Stomach smooth muscle (tissue), 2 donors: ENCODE measurements at regions not wholly inside any gene's neighbourhood (a gene's known extent, or its start where the extent isn't known, plus 50 kb on each side); places are given as distances from the start of the nearest gene placed in this dataset.

Source experiments
- H3K27ac ChIP-seq: one replicate; pipeline ENCODE4 v1.7.0; 2013; ENCODE audit warnings: mild to moderate bottlenecking, low read length, inconsistent platforms
- H3K27me3 ChIP-seq, 2 donors: one replicate each; pipeline ENCODE4 v1.7.0; 2013; ENCODE audit warnings: low read length in 2 of 2; ENCODE audit not compliant: insufficient read depth in 2 of 2, control insufficient read depth in 1 of 2
- H3K36me3 ChIP-seq, 2 donors: one replicate each; pipeline ENCODE4 v1.7.0; 2013; ENCODE audit warnings: low read length in 2 of 2; ENCODE audit not compliant: control insufficient read depth in 2 of 2, insufficient read depth in 2 of 2
- H3K4me1 ChIP-seq: one replicate; pipeline ENCODE4 v1.7.0; 2013; ENCODE audit warnings: low read length; ENCODE audit not compliant: control insufficient read depth, insufficient read depth
- H3K4me3 ChIP-seq, 2 donors: one replicate each; pipeline ENCODE4 v1.7.0; 2013; ENCODE audit warnings: low read length in 2 of 2
- H3K9ac ChIP-seq, 2 donors: one replicate each; pipeline ENCODE4 v1.7.0; 2013; ENCODE audit warnings: low read length in 2 of 2, mild to moderate bottlenecking in 1 of 2
- H3K9me3 ChIP-seq, 2 donors: one replicate each; pipeline ENCODE4 v1.7.0; 2013; ENCODE audit warnings: low read length in 2 of 2; ENCODE audit not compliant: control insufficient read depth in 2 of 2
- donor health status: healthy.
- donor health status: Pancreatic carcinoma.

- no peaks in the 10 kb centered on the region for H3K36me3 ChIP-seq
- H3K27me3 ChIP-seq = no peaks in the 10 kb centered on the region
- no peak overlapping the region for H3K9ac ChIP-seq
- no peaks in the 10 kb centered on the region for H3K4me1 ChIP-seq
- no peak overlapping the region for H3K27ac ChIP-seq
- H3K4me3 ChIP-seq = no peak overlapping the region
- no peaks in the 10 kb centered on the region for H3K9me3 ChIP-seq
Observed at GRCh38 chr1:238485912-238486209, 595.1 kb upstream of the ZP4 start.

GRCh38 chr1:238485057-238485911, 594.6 kb upstream of the ZP4 start:
- no peak overlapping the region for H3K4me3 ChIP-seq
- H3K27ac ChIP-seq = no peak overlapping the region
- no peaks in the 10 kb centered on the region for H3K36me3 ChIP-seq
- no peaks in the 10 kb centered on the region for H3K4me1 ChIP-seq
- H3K9me3 ChIP-seq = no peaks in the 10 kb centered on the region
- no peaks in the 10 kb centered on the region for H3K27me3 ChIP-seq
- no peak overlapping the region for H3K9ac ChIP-seq

- no peaks in the 10 kb centered on the region for H3K4me1 ChIP-seq
- H3K27ac ChIP-seq = no peak overlapping the region
- H3K27me3 ChIP-seq = no peaks in the 10 kb centered on the region
- no peaks in the 10 kb centered on the region for H3K36me3 ChIP-seq
- no peaks in the 10 kb centered on the region for H3K9me3 ChIP-seq
- H3K4me3 ChIP-seq = no peak overlapping the region
- H3K9ac ChIP-seq = no peak overlapping the region
Observed at GRCh38 chr1:238484121-238484520, 593.4 kb upstream of the ZP4 start.

GRCh38 chr1:238476841-238477240, 586.1 kb upstream of the ZP4 start:
- Histone ChIP-seq H3K4me3 (no peak overlapping the region), H3K27ac (no peak overlapping the region), H3K36me3 (no peaks in the 10 kb centered on the region)

GRCh38 chr1:238475712-238476111, 585.0 kb upstream of the ZP4 start:
- Histone ChIP-seq H3K4me1 (no peaks in the 10 kb centered on the region), H3K27me3 (no peaks in the 10 kb centered on the region), H3K27ac (no peak overlapping the region), H3K9me3 (no peaks in the 10 kb centered on the region), H3K36me3 (no peaks in the 10 kb centered on the region), H3K9ac (no peak overlapping the region), H3K4me3 (no peak overlapping the region)

More at GRCh38 chr1:238476841-238477240, 586.1 kb upstream of the ZP4 start:
- Histone ChIP-seq H3K27me3 (no peaks in the 10 kb centered on the region), H3K4me1 (no peaks in the 10 kb centered on the region), H3K9me3 (no peaks in the 10 kb centered on the region), H3K9ac (no peak overlapping the region)

GRCh38 chr1:238474263-238474662, 583.5 kb upstream of the ZP4 start:
- H3K4me3 ChIP-seq = no peak overlapping the region

GRCh38 chr1:238469146-238469631, 578.5 kb upstream of the ZP4 start:
- Histone ChIP-seq H3K27ac (peak overlapping the region; percentile 2), H3K4me1 (no peaks in the 10 kb centered on the region), H3K27me3 (no peaks in the 10 kb centered on the region), H3K4me3 (peak overlapping the region; percentile 59 to 73), H3K9me3 (no peaks in the 10 kb centered on the region), H3K9ac (no peak overlapping the region), H3K36me3 (no peaks in the 10 kb centered on the region)

More at GRCh38 chr1:238474263-238474662, 583.5 kb upstream of the ZP4 start:
- Histone ChIP-seq H3K27me3 (no peaks in the 10 kb centered on the region), H3K4me1 (no peaks in the 10 kb centered on the region), H3K27ac (no peak overlapping the region), H3K9ac (no peak overlapping the region), H3K9me3 (no peaks in the 10 kb centered on the region), H3K36me3 (no peaks in the 10 kb centered on the region)

- Histone ChIP-seq H3K27me3 (no peaks in the 10 kb centered on the region), H3K36me3 (no peaks in the 10 kb centered on the region), H3K9me3 (no peaks in the 10 kb centered on the region), H3K4me1 (no peaks in the 10 kb centered on the region), H3K4me3 (no peak overlapping the region), H3K9ac (no peak overlapping the region), H3K27ac (no peak overlapping the region)
Observed at GRCh38 chr1:238468068-238468467, 577.3 kb upstream of the ZP4 start.

GRCh38 chr1:238466459-238466858, 575.7 kb upstream of the ZP4 start:
- Histone ChIP-seq H3K36me3 (no peaks in the 10 kb centered on the region), H3K27ac (no peak overlapping the region), H3K4me1 (no peaks in the 10 kb centered on the region), H3K9ac (no peak overlapping the region), H3K9me3 (no peaks in the 10 kb centered on the region), H3K4me3 (no peak overlapping the region), H3K27me3 (no peaks in the 10 kb centered on the region)

- H3K4me1 ChIP-seq = no peaks in the 10 kb centered on the region
- H3K36me3 ChIP-seq = no peaks in the 10 kb centered on the region
- H3K9me3 ChIP-seq = no peaks in the 10 kb centered on the region
- no peaks in the 10 kb centered on the region for H3K27me3 ChIP-seq
- no peak overlapping the region for H3K9ac ChIP-seq
- H3K4me3 ChIP-seq = no peak overlapping the region
- H3K27ac ChIP-seq = no peak overlapping the region
Observed at GRCh38 chr1:238465449-238465848, 574.7 kb upstream of the ZP4 start.

GRCh38 chr1:238458899-238459298, 568.2 kb upstream of the ZP4 start:
- H3K4me1 ChIP-seq = no peaks in the 10 kb centered on the region
- no peak overlapping the region for H3K9ac ChIP-seq
- no peak overlapping the region for H3K4me3 ChIP-seq
- no peaks in the 10 kb centered on the region for H3K27me3 ChIP-seq
- no peaks in the 10 kb centered on the region for H3K36me3 ChIP-seq
- H3K27ac ChIP-seq = no peak overlapping the region
- H3K9me3 ChIP-seq = no peaks in the 10 kb centered on the region
